T-helper 2 cell treated with Interferon-gamma antibody and Interleukin-4, amounts not matched to agents 5 μg/mL and 100 μg/mL, for 36 hours (primary cell): ENCODE measurements at regions not wholly inside any gene's neighbourhood (a gene's known extent, or its start where the extent isn't known, plus 50 kb on each side); places are given as distances from the start of the nearest gene placed in this dataset.

Experiments used
- DNase-seq: peaks from one replicate; pipeline ENCODE4 v3.0.0; 2021; ENCODE audit warnings: low spot score
- H3K27ac Mint-ChIP-seq: one replicate; pipeline ENCODE4 v1.8.0; 2021; ENCODE audit warnings: mild to moderate bottlenecking, mixed read lengths
- H3K27me3 Mint-ChIP-seq: one replicate; pipeline ENCODE4 v1.8.0; 2021; ENCODE audit warnings: low read depth, mixed read lengths
- H3K36me3 Mint-ChIP-seq: one replicate; pipeline ENCODE4 v1.8.0; 2021; ENCODE audit warnings: low read depth, mixed read lengths
- H3K4me1 Mint-ChIP-seq: one replicate; pipeline ENCODE4 v1.8.0; 2021; ENCODE audit warnings: low read depth, mixed read lengths
- H3K4me3 Mint-ChIP-seq: one replicate; pipeline ENCODE4 v1.8.0; 2022; ENCODE audit warnings: mild to moderate bottlenecking, moderate library complexity, mixed read lengths
- H3K9me3 Mint-ChIP-seq: one replicate; pipeline ENCODE4 v1.8.0; 2021; ENCODE audit warnings: mixed read lengths

DNA sequence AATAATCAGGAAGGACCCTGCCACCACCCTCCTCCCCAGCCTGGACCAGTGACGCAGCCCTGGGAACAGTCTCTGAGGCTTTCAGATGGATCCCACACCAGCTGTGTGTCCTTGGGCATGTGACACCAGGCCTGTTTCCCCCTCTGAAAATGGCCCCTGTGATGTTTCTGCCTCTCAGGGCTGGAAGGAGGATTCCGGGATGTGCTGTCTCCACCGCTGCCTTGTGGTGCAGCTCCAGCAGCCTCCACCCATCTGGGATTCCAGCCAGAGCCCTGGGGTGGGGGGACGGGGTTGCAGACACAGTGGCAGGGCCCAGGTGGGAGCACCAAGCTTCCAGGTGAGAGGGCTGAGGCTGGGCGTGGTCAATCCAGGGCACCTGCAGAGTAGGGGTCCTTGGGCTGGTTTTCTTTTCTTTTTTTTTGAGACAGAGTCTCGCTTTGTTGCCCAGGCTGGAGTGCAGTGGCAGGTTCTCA, 179.7 kb upstream of the IER5L start:
- H3K27me3 Mint-ChIP-seq = peaks cover 2% of the 10 kb centered on the region
- peaks cover 5% of the 10 kb centered on the region for H3K9me3 Mint-ChIP-seq
- no peak overlapping the region for H3K27ac Mint-ChIP-seq
- no peak for DNase-seq
- no peak overlapping the region for H3K4me3 Mint-ChIP-seq
- no peaks in the 10 kb centered on the region for H3K36me3 Mint-ChIP-seq
- H3K4me1 Mint-ChIP-seq = no peaks in the 10 kb centered on the region

DNA sequence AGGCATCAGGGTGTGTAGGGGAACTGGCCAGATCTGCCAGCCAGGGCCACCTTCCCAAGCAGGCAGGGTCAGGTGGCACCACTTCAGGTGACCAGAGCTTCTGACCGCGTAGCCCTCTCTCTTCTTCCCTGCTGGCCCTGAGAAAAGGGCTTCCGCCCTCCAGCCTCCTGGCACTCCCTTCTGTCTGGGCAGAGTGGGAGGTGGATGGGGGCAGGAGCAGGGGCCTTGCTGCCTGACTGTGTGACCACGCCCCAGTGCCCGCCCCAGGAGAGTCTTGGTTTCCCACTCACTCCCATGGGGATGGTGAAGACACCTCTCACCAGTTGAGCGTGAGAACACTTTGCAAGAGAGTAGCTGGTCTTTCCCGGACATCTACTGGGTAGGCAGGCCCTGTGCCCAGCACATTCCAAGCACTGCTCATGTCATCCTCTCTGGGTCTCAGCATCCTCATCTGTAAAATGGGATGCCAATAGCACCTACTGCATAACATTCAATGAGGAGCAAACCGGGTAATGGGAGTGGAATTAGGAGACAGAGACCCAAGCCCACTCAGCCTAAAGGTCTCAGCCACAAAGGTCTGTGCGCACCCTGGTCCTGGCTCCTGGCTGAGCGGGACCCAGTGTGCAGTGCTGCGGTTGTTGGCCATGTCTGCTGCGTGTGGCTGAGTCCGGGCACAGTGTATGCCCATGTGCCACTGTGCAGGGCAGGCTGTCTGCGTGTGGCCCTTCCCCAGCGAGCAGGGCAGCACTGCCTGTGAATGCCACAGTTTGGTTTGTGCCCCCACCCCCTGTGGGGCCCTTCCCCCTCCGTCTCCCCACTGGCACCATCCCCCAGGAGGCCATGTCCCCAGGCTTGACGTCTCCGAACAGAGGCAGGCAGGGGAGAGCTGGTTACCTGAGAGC, 179.1 kb upstream of the IER5L start:
- peaks cover 2% of the 10 kb centered on the region for H3K27me3 Mint-ChIP-seq
- no peaks in the 10 kb centered on the region for H3K4me1 Mint-ChIP-seq
- no peaks in the 10 kb centered on the region for H3K36me3 Mint-ChIP-seq
- no peak overlapping the region for H3K27ac Mint-ChIP-seq
- no peak for DNase-seq
- H3K9me3 Mint-ChIP-seq = peaks cover 5% of the 10 kb centered on the region
- no peak overlapping the region for H3K4me3 Mint-ChIP-seq

DNA sequence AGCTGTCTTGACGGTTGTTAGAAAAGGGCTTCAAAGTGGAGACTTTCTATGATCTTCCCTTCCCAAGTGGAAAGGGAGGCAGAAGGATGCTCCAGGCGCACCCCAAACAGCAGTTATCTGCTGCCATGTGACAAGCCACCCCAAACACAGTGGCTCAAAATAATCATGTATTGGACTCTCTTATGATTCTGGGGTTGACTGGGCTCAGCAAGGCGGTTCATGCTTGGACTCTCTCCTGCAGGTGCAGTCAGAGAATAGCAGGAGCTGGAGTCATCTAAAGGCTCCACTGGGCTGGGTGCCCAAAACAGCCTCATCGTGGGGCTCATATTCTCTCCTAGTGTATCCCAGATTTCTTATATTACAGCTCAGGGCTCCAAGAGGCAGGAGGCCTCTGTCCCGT, 177.6 kb upstream of the IER5L start:
- H3K27me3 Mint-ChIP-seq = peaks cover 5% of the 10 kb centered on the region
- peaks cover 3% of the 10 kb centered on the region for H3K4me1 Mint-ChIP-seq
- H3K9me3 Mint-ChIP-seq = peaks cover 5% of the 10 kb centered on the region
- no peak overlapping the region for H3K4me3 Mint-ChIP-seq
- H3K36me3 Mint-ChIP-seq = no peaks in the 10 kb centered on the region
- no peak for DNase-seq
- no peak overlapping the region for H3K27ac Mint-ChIP-seq

DNA sequence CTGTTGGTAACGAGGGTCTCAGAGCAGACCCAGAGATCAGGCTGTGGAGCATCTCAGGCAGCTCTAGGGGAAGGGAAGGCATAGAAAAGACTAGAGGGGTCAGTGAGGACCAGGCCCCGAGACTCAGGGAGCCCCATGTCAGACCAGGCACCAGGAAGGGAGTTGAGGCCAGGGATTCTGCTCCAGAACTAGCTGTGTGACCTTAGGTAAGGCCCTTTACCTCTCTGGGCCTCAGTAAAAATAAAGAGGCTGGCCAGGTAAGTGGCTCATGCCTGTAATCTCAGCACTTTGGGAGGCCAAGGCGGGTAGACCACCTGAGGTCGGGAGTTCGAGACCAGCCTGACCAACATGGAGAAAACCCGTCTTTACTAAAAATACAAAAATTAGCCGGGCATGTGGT, 176.4 kb upstream of the IER5L start:
- no peak for DNase-seq
- Mint-ChIP-seq H3K27me3 (peaks cover 13% of the 10 kb centered on the region), H3K36me3 (no peaks in the 10 kb centered on the region), H3K9me3 (peaks cover 5% of the 10 kb centered on the region), H3K27ac (no peak overlapping the region), H3K4me3 (no peak overlapping the region), H3K4me1 (peaks cover 3% of the 10 kb centered on the region)

DNA sequence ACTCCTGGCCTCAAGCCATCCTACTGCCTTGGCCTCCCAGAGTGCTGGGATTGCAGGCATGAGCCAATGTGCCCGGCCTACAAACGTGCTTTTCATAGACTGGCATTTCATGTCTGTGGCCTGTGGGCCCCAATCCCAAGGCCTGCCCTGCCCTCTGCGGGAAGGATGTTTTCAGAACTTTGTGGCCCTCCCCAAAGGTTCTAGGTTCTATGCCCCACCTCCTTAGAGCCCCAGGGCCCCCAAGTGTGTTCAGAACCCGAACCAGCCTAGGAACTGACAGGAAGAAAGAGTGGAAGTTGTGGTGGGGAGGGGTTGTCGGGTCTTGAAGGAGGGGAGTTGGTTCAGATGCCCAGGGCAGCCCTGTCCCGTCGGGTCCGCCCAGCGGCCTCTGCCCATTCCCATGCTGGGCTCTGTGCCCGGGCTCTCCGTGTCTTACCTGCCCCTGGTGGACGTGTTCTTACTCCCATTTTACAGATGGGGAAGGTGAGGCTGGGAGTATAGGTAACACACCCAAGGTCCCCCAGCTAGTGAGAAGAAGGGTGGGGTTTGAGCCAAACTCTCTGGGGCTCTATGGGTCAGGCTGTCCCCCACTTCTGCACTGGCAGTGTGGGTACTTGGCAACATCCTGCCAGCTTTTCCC, 175.8 kb upstream of the IER5L start:
- Mint-ChIP-seq H3K36me3 (no peaks in the 10 kb centered on the region), H3K27ac (no peak overlapping the region), H3K4me3 (no peak overlapping the region), H3K27me3 (peaks cover 13% of the 10 kb centered on the region), H3K4me1 (peaks cover 3% of the 10 kb centered on the region), H3K9me3 (peaks cover 5% of the 10 kb centered on the region)
- DNase-seq = no peak

DNA sequence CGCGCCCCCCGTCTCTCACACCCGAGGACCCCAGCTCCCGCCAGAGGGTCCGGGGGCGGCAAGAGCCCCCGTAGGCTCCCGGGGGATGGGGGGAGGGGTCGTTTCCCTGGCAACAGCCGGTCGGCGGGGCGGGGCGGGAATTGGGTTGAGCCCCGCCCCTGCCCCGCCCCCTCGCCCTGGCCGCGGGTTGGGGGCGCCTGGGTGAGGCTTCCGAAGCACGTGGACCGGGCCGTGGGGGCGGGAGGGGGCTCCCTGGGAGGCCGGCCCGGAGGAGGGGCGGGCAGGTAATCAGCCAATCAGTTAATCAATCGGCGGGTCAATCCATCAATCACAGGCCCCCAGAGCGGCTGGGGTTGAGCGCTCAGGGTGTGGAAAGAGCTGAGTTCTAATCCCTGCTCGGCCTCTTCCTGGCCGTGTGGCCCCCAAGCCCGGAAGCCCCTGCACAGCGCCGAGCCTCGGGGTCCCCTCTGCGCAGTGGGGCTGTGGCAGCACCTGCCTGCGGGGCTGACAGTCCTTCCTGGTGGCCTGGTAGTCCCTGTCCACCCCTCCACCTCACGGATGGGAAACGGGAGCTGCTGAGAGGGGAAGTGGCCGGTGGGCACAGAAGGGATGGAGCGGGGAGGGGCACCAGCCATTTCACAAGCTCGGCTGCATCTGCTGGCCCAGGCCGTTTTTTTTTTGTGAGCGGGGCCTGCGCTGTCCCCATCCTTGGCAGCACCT, 174.2 kb upstream of the IER5L start:
- no peak for DNase-seq
- no peak overlapping the region for H3K27ac Mint-ChIP-seq
- peaks cover 3% of the 10 kb centered on the region for H3K4me1 Mint-ChIP-seq
- peaks cover 5% of the 10 kb centered on the region for H3K9me3 Mint-ChIP-seq
- H3K4me3 Mint-ChIP-seq = no peak overlapping the region
- peaks cover 13% of the 10 kb centered on the region for H3K27me3 Mint-ChIP-seq
- no peaks in the 10 kb centered on the region for H3K36me3 Mint-ChIP-seq

DNA sequence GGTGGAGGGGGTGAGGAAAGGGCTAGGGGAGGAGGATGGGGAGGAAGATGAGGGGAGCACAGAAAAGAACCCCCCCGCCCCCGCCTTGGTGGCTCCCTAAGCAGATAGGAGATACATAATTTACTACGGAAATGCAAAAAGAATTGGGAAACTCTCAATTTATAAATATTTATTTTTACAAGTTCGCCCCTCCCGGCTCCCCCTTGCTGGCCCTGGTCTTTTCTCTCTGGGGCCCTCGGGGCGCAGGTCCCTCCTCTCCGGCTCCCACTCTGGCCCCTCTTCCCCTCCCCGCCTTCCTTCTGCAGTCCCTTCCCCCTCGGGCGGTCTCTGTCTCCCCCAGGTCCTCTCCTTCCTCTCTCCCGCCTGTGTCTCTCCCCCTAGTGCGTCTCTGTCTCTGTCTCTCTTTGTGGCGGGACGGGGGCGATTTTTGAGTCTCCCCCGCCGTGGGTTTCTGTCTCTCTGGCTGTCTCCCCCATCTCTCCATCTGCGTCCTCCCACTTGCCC, 173.6 kb upstream of the IER5L start:
- Mint-ChIP-seq H3K36me3 (no peaks in the 10 kb centered on the region), H3K4me1 (peaks cover 5% of the 10 kb centered on the region), H3K9me3 (peaks cover 5% of the 10 kb centered on the region), H3K27me3 (peaks cover 13% of the 10 kb centered on the region), H3K4me3 (peak overlapping the region; percentile 36), H3K27ac (no peak overlapping the region)
- DNase-seq = no peak

DNA sequence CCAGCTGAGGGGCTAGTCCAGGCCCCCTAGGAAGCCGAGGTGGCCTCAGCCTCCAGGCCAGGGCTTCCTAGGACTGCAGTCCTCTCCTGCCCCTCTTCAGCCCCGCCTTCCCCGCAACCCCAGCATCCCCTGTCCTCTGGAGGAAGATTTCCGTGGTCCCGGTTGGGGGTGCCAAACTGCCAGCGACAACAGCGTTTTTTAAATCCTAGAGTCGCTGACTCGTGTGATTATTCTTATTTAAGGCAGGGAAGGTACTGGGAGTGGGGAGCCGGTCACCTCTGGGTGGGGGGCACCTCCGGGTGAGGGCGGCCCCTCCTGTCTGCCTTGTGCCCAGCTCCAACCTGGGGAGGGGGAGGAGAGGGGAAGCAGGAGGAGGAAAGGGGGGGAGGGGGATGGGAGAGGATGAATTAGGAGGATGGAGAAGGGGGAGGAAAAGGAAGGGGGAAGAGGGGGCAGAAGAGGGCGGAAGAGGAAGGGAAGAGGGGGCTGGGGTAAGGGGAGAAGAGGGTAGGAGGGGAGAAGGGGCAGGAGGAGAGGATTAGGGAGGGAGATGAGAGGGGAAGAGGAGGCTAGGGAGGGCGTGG, 173.1 kb upstream of the IER5L start:
- peaks cover 5% of the 10 kb centered on the region for H3K9me3 Mint-ChIP-seq
- H3K27ac Mint-ChIP-seq = no peak overlapping the region
- DNase-seq = no peak
- H3K36me3 Mint-ChIP-seq = no peaks in the 10 kb centered on the region
- H3K4me3 Mint-ChIP-seq = no peak overlapping the region
- H3K27me3 Mint-ChIP-seq = peaks cover 13% of the 10 kb centered on the region
- peaks cover 9% of the 10 kb centered on the region for H3K4me1 Mint-ChIP-seq

DNA sequence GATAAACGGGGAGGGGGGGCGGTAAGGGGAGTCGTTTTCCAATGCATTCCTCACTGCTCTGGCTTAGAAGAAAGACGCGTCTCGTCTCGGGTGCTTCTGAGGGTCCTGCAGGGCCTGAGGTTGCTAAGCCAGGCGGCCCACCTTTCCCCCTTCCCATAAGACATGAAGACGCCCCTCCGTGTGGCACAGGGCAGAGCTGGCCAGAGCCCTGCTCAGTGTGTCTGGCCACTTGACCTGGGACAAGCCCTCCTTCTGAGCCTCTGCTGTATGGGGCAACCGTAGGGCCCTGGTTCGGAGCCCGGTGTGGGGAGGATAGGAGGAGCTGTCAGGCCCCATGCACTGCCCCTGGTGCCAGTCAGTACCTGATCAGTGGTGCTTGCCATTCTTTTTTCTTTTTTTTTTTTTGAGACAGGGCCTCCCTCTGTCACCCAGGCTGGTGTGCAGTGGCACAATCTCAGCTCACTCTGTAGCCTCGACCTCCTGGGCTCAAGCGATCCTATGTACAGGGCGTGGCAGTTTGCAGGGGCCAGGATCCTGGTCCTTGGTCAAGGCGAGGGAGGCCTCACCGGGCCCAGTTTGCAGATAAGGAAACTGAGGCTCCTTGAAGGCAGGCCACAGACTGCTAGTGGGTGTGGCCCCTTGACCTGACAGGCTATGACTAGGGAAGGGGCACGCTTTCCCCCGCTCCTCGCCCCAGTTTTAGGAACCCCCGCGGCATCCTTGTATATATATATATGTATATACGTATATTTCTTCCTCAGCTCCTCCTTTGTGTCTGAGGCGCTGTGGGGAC, 172.3 kb upstream of the IER5L start:
- Mint-ChIP-seq H3K36me3 (no peaks in the 10 kb centered on the region), H3K4me3 (no peak overlapping the region), H3K27ac (no peak overlapping the region), H3K9me3 (no peaks in the 10 kb centered on the region), H3K4me1 (peaks cover 9% of the 10 kb centered on the region), H3K27me3 (peaks cover 13% of the 10 kb centered on the region)
- no peak for DNase-seq

DNA sequence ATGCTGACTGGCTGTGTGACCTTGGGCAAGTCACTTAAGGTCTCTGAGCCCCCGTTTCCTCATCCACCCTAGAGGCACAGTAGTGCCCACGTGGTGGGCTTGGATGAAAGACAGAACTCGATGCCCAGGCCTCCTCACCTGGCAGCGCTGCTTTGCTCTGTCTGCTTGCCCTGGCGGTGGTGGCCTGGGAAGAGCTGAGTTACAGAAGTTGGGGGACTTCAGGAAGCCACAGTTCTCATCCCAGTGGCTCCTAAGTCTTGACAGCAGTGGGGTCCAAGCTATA, 171.5 kb upstream of the IER5L start:
- Mint-ChIP-seq H3K4me3 (no peak overlapping the region), H3K36me3 (no peaks in the 10 kb centered on the region), H3K27me3 (peaks cover 13% of the 10 kb centered on the region), H3K4me1 (peaks cover 9% of the 10 kb centered on the region), H3K27ac (no peak overlapping the region), H3K9me3 (no peaks in the 10 kb centered on the region)
- DNase-seq = no peak

DNA sequence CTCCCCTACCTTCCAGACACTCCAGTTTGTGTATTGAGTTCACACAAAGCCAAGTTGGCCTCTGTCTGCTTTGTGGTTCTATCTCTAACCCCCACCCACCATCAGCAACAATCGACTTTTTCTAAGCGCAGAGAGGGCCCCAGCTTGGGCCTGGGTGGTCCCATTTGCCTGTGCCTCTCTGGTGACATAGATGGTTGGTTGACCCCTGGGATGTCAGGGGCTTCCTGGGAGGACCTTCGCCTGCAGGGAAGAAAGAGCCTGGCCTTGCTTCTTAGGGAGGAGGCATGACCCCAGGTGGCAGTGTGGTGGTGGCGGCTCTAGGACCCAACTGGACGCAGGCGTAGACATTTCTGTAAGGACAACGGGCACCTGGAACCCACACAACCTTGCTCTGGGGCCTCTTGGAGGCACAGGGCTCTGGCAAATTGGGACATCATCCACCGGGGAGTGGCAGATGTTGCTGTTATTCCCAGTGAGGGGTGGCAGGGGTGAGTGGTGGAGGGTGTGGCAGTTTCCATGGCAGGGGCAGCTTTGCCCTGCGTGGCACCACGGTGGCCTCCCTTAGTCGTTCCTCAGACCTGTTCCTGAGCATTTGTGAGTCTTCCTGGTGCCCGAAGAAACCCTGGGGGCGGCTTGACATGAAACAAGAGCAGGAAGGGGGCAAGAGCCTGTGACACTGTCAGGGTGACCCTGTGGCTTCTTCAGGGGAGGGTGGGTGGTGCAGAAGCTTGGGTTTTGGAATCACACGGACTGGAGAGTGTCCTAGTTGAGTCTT, 171.0 kb upstream of the IER5L start:
- no peak overlapping the region for H3K4me3 Mint-ChIP-seq
- no peak overlapping the region for H3K27ac Mint-ChIP-seq
- H3K27me3 Mint-ChIP-seq = peaks cover 13% of the 10 kb centered on the region
- no peak for DNase-seq
- no peaks in the 10 kb centered on the region for H3K9me3 Mint-ChIP-seq
- peaks cover 9% of the 10 kb centered on the region for H3K4me1 Mint-ChIP-seq
- H3K36me3 Mint-ChIP-seq = no peaks in the 10 kb centered on the region

DNA sequence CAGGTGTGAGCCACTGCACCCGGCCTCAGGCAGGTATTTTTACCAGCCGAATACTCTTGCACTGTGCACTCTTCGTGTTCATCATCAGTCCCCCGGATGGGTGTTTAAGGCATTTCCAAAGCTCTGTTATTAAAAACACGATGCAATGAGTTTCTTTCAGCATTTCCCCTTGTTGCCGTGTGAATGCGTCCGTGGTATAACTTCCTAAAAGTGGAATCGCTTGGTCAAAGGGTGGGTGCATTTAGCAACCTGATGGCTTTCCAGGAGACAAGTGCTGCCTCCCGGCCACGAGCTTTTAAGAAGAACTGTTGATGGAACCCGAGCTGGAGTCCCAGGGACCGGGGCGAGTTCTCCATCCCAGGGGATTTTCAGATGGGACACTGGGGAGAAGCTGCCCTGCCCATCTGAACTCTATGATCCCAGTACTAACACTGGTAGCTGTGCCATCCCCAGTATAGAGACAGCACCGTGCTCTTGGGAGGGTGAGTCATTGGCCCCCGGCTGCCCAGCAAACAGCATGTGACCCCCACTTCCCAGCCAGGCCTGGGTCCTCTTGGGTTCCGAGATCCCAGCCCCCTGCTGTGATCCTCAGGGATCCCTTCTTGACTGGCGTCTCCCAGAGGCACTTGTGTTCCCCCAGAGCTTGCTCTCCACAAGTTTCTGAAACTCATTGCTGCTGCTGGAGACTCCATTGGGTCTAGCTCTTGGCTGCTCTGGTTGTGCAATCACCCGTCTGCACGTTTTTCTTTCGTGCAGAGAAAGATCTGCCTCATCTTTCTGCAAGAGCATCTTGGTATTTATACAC, 169.5 kb upstream of the IER5L start:
- H3K27ac Mint-ChIP-seq = no peak overlapping the region
- no peaks in the 10 kb centered on the region for H3K9me3 Mint-ChIP-seq
- H3K27me3 Mint-ChIP-seq = peaks cover 11% of the 10 kb centered on the region
- peaks cover 9% of the 10 kb centered on the region for H3K4me1 Mint-ChIP-seq
- H3K36me3 Mint-ChIP-seq = no peaks in the 10 kb centered on the region
- DNase-seq = no peak
- H3K4me3 Mint-ChIP-seq = no peak overlapping the region
